Upper lobe of right lung (tissue), 1 donor: ENCODE measurements at regions not wholly inside any gene's neighbourhood (a gene's known extent, or its start where the extent isn't known, plus 50 kb on each side); places are given as distances from the start of the nearest gene placed in this dataset.

Experiments
- ATAC-seq: fragments of 200-7000 bp; cut with Tn5 transposase; one replicate; pipeline ENCODE4 v1.9.1; 2020; ENCODE audit warnings: mild to moderate bottlenecking, moderate library complexity
- DNase-seq: peaks from one replicate; pipeline ENCODE4 v3.0.0-alpha.2; 2020
- H3K27ac ChIP-seq: fragments of 200-600 bp; one replicate; pipeline ENCODE4 v1.8.0; 2022
- H3K27me3 ChIP-seq: fragments of 200-600 bp; one replicate; pipeline ENCODE4 v1.8.0; 2022; ENCODE audit warnings: mild to moderate bottlenecking
- H3K36me3 ChIP-seq: fragments of 200-600 bp; one replicate; pipeline ENCODE4 v1.8.0; 2022
- H3K4me1 ChIP-seq: fragments of 200-600 bp; one replicate; pipeline ENCODE4 v1.8.0; 2022
- H3K4me3 ChIP-seq: fragments of 200-600 bp; one replicate; pipeline ENCODE4 v1.8.0; 2022; ENCODE audit warnings: mild to moderate bottlenecking
- H3K9me3 ChIP-seq: fragments of 200-600 bp; one replicate; pipeline ENCODE4 v1.8.0; 2022
- CTCF ChIP-seq: fragments of 200-600 bp; IDR thresholded peaks from one replicate; pipeline ENCODE4 v1.8.0; 2022; ENCODE audit warnings: antibody characterized with exemption
- intact Hi-C: fragments of 100-400 bp; cut with DNase I; formaldehyde crosslinking; loops from one replicate; pipeline ENCODE4 v1.11.0; 2022
- donor health status: DM: no; HTN: yes; CAD: no; lungs with severe emphysema.

- intact Hi-C loops = no loop called here
- no peaks in the 10 kb centered on the region for H3K36me3 ChIP-seq
- no peak for TF ChIP-seq CTCF
- ATAC-seq = no peak
- no peaks in the 10 kb centered on the region for H3K27me3 ChIP-seq
- DNase-seq = no peak
- no peak overlapping the region for H3K27ac ChIP-seq
- H3K4me3 ChIP-seq = no peak overlapping the region
- no peaks in the 10 kb centered on the region for H3K4me1 ChIP-seq
- H3K9me3 ChIP-seq = no peaks in the 10 kb centered on the region
Observed at GRCh38 chr18:24930478-24930877, 421.5 kb downstream of the ZNF521 start.

- H3K27ac ChIP-seq = no peak overlapping the region
- ATAC-seq (peak; percentile 63), DNase-seq (no peak)
- intact Hi-C loops = no loop called here
- H3K4me1 ChIP-seq = no peaks in the 10 kb centered on the region
- H3K9me3 ChIP-seq = no peaks in the 10 kb centered on the region
- H3K27me3 ChIP-seq = no peaks in the 10 kb centered on the region
- no peak for TF ChIP-seq CTCF
- H3K36me3 ChIP-seq = no peaks in the 10 kb centered on the region
- H3K4me3 ChIP-seq = no peak overlapping the region
Observed at GRCh38 chr18:24930971-24931370, 421.0 kb downstream of the ZNF521 start.

- Histone ChIP-seq H3K9me3 (no peaks in the 10 kb centered on the region), H3K4me3 (no peak overlapping the region), H3K27ac (no peak overlapping the region), H3K4me1 (no peaks in the 10 kb centered on the region), H3K27me3 (no peaks in the 10 kb centered on the region), H3K36me3 (no peaks in the 10 kb centered on the region)
- intact Hi-C loops = no loop called here
- no peak for TF ChIP-seq CTCF
- DNase-seq (no peak), ATAC-seq (no peak)
Observed at GRCh38 chr18:24933345-24933744, 418.6 kb downstream of the ZNF521 start.

- no peak for TF ChIP-seq CTCF
- H3K27ac ChIP-seq = no peak overlapping the region
- DNase-seq = no peak
Observed at GRCh38 chr18:24934258-24934932, 417.6 kb downstream of the ZNF521 start.

GRCh38 chr18:24935008-24935407 is 417.0 kb downstream of the ZNF521 start:
- intact Hi-C loops = no loop called here
- H3K4me3 ChIP-seq = no peak overlapping the region
- ATAC-seq (no peak), DNase-seq (no peak)
- no peaks in the 10 kb centered on the region for H3K27me3 ChIP-seq
- no peaks in the 10 kb centered on the region for H3K4me1 ChIP-seq
- no peak overlapping the region for H3K27ac ChIP-seq
- H3K9me3 ChIP-seq = no peaks in the 10 kb centered on the region
- no peak for TF ChIP-seq CTCF
- H3K36me3 ChIP-seq = no peaks in the 10 kb centered on the region

More at GRCh38 chr18:24934258-24934932, 417.6 kb downstream of the ZNF521 start:
- Histone ChIP-seq H3K4me1 (no peaks in the 10 kb centered on the region), H3K36me3 (no peaks in the 10 kb centered on the region), H3K27me3 (no peaks in the 10 kb centered on the region), H3K9me3 (no peaks in the 10 kb centered on the region), H3K4me3 (no peak overlapping the region)
- ATAC-seq = no peak
- intact Hi-C loops = no loop called here

GRCh38 chr18:24935896-24936295 is 416.1 kb downstream of the ZNF521 start:
- DNase-seq (no peak), ATAC-seq (no peak)
- intact Hi-C loops = no loop called here
- Histone ChIP-seq H3K9me3 (no peaks in the 10 kb centered on the region), H3K27ac (no peak overlapping the region), H3K4me3 (no peak overlapping the region), H3K27me3 (no peaks in the 10 kb centered on the region), H3K36me3 (no peaks in the 10 kb centered on the region), H3K4me1 (no peaks in the 10 kb centered on the region)
- no peak for TF ChIP-seq CTCF
